Stimulated activated CD8-positive, alpha-beta memory T cell treated with anti-CD3 and anti-CD28 coated beads, Interleukin-15, amount 100 ng/mL, for 1 hour (primary cell): ENCODE measurements at regions not wholly inside any gene's neighbourhood (a gene's known extent, or its start where the extent isn't known, plus 50 kb on each side); places are given as distances from the start of the nearest gene placed in this dataset.

Experiments used
- DNase-seq: peaks from one replicate; pipeline ENCODE4 v3.0.0-alpha.2; 2020; ENCODE audit warnings: low read depth

- DNase-seq, result no peak
These were observed 157.2 kb upstream of the KAZN start for GRCh38 chr1:14441302-14441741.

DNA sequence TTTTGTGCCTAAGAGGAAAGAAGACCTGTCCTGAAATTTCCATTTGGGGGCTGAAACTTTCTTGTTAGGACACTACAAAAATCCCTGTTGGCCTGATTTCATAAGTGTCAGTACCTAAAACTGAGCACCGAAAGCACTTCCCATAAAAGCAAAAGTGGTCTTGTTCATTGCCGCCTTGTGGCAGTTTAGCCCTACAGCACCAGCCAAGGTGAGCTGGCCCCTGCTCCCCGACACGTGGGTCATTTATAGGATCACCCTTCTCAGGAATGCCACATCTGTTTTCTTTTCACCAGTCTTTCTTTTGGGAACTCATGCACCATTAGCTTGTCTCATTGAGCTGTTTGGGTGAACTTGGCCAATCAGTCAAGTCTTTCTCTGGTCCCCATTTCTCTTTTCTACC lies 155.8 kb upstream of the KAZN start:
- no peak for DNase-seq

DNA sequence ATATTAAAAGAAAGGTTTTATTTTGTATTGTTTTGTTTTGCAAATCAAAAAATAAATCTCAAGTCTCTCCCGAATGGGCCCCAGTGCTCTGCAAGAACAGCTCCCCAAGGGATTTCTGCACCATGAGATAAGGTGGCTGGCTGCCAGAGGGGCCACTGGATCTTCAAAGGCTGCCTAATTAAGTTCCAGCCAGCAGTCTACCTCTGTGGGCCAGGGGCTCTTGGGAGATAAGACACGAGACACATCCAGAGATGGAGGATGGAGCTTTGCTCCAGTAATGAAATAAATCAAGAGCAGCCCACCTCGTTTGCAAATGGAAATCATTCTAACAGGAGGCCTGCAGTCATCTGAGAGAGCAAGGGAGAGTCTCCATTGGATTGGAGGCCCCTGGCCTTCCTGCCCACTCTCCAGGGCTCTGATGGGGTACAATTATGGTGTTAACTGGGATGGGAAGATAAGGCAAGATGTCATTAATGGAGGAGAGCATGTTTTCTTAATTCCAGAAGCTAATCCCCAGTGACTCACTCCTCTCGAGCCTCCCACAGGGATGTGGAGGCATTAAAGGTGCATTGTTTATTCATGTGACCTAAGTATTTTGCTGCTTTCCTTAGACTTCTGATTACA lies 155.2 kb upstream of the KAZN start:
- DNase-seq, result no peak

- DNase-seq, result no peak
These were observed 147.3 kb upstream of the KAZN start for GRCh38 chr1:14451217-14451616.

GRCh38 chr1:14452551-14452950 lies 145.9 kb upstream of the KAZN start:
- no peak for DNase-seq

GRCh38 chr1:14460173-14460572 lies 138.3 kb upstream of the KAZN start:
- no peak for DNase-seq

DNA sequence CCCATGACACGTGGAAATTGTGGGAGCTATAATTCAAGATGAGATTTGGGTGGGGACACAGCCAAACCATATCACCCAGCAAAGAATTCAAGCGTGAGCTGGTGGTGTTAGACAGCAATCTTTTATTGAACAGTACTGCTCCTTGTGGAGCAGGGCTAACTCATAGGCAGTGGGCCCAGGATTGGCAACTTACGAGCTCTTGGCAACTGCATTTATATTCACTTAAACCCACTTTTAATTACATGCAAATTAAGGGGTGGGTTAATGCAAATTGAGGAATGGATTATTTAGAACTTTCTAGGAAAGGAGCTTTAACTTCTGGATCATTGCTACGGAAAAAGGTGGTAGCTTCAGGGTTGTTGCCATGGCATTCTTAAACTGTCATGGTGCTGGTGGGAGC lies 135.6 kb upstream of the KAZN start:
- DNase-seq, result no peak

DNA sequence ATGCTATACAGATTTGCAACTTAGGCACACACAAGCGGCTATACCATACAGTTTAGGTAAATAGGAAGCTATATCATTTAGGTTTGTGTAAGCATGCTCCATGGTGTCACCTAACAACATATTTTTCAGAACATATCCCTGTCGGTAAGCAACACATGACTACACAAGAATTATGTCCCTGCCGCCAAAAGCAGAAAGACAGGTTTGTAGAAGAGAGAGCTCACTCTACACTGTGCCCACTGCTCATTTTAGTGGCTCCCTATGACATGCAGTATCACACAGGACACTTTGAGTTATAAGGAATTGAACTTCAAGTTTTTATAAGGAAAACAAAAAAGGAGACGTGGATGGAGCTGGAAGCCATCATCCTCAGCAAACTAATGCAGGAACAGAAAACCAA lies 132.5 kb upstream of the KAZN start:
- no peak for DNase-seq

- no peak for DNase-seq
These were observed 131.4 kb upstream of the KAZN start for GRCh38 chr1:14467112-14467511.

GRCh38 chr1:14468751-14469150 lies 129.7 kb upstream of the KAZN start:
- DNase-seq, result no peak

GRCh38 chr1:14470802-14471201 lies 127.7 kb upstream of the KAZN start:
- no peak for DNase-seq

DNA sequence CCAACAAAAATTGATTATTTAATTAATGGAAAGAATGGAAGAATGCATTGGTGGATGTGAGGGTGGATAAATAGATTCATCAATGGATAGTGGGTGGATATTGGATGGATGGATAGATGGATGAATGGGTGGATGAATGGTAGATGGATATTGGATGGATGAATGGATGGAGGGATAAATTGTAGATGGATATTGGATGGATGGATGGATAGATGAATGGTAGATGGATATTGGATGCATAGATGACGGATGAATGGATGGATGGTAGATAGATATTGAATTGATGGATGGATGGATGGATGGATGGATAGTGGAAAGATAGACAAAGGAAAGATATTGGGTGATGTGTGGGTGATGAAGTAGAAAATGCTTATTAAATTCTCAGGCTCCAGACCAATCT lies 123.6 kb upstream of the KAZN start:
- no peak for DNase-seq

DNA sequence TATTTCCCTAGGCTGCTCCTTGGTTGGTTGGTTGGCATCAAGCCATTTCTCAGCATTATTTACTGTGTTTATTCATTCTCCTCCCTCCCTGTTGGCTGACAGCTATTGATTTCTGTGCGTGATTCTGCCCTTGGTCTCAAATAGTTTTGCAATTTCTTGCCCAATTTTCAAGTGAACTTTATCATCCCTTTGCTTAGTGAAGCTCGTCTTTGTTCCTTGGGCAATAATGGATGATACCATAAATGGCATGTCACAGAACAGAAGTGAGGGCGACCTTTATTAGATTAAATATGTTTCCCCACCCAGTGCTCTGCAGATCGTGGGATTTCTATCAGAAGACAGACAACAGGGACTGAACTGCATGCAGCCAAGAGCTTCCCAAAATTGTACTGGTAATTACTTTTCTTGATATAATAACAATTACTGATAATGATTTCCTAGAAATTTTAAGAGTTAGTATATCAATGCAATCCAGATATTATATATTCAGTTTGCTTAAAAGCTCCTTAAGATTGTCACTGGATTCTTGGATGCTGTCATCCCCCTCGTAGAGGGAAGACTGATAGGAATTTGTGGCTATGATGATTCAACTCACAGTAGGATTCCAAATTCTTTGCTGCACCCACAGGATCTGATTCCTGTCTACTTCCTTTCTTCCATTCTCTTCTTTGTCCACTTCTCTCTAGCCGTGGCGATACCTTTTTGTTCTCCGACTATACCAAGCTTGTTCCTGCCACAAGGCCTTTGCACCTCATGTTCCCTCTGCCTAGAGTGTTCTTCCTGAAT lies 122.1 kb upstream of the KAZN start:
- DNase-seq, result no peak

DNA sequence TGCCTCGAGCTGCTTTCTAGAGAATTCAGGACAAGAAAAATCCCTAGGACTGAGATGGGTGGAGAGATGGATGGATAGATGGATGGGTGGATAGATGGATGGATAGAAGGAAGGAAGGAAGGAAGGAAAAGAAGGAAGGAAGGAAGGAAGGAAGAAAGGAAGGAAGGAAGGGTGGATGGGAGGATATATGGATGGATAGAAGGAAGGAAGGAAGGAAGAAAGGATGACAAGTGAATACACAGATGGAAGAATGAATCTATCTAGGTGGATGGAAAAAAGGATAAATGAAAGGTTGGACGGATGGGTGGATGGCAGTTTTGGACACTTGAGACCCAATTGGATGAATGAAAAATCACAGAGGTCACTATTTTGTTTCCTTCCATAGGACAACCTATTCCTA lies 120.4 kb upstream of the KAZN start:
- DNase-seq, result no peak

- DNase-seq, result no peak
These were observed 118.6 kb upstream of the KAZN start for GRCh38 chr1:14479865-14480264.

DNA sequence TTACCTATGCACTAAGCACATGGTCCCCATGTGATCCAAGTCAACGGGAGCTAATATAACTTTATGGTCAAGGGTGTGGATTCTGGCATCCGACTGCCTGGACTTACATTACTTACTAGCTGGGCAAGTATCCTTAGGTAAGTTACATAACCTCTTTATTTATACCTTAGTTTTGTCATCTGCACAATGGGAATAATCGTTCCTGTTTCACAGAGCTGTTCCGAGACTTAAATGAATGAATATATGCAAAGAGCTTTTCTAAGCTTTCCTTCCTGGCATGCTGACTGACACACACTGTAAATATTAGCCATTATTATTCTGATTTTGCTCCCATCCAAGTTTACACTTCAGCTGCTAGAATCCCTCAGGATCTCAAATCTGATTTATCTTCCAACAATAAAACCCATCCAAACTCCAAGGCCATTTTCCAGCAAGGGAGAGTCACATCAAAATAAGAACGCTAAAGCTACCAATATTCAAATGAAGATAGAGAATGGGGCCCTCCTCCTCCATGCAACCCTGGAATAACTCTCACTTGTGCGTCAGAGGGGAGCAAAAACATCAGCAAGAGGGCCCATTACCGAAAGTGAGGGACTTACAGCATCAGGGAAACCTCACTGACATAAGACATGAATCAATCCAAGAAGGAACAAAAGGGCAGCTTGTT lies 115.6 kb upstream of the KAZN start:
- no peak for DNase-seq

DNA sequence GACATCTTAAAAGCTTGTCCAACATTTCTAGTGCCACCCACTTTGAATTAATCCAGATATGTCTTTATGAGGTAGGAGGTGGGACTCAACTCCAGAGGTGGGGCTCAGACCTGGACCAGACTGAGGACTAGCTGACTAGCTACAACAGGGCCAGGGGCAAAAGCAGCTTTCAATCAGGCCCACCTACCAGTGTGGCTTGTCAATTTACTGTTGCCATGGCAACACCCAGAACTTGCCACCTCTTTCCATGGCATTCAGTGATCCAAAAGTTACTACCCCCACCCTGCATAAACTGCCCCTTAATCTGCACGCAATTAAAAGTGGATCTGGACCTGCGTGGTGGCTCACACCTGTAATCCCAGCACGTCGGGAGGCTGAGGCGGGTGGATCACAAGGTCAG lies 113.2 kb upstream of the KAZN start:
- no peak for DNase-seq

GRCh38 chr1:14486401-14487201 lies 111.9 kb upstream of the KAZN start:
- DNase-seq, result no peak

- DNase-seq, result no peak
These were observed 110.8 kb upstream of the KAZN start for GRCh38 chr1:14487671-14488070.

DNA sequence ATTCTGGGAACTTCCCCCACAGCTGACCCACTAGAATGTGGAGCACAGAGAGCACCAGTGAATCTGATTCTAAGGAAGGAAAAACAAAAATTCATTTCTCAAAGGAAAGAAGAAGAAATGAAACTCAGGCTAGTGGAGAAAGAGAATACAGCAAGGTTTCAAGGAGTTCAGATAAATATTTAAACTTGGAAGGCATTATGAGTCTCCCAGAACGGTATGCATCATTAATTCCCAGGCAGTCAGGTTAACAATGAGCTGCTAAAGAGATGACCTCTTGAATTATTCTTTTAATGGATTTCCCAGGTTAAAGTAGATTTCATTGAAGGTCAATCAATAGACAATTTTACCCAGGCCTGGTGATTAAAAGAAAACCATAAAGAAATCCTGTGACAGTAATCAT lies 103.6 kb upstream of the KAZN start:
- no peak for DNase-seq

DNA sequence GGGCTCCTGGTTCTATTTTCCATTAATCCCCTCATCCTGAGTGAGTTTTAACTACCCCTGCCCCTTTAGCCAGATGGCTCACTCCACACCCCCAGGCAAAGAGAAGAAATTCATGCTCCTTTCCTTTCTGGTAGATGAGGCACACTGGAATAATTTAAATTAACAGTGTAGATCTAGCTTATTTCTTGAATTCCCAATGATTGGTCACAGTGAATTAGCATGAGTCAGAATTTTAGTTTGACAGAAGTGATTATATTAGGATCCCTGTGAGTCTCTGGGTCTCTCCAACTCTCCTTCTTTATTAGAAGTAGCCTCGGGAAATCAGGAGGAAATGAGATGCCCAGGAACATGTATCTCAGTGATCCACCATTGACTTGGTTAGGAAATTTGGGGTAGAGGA lies 103.1 kb upstream of the KAZN start:
- no peak for DNase-seq

- no peak for DNase-seq
These were observed 102.5 kb upstream of the KAZN start for GRCh38 chr1:14495996-14496395.

DNA sequence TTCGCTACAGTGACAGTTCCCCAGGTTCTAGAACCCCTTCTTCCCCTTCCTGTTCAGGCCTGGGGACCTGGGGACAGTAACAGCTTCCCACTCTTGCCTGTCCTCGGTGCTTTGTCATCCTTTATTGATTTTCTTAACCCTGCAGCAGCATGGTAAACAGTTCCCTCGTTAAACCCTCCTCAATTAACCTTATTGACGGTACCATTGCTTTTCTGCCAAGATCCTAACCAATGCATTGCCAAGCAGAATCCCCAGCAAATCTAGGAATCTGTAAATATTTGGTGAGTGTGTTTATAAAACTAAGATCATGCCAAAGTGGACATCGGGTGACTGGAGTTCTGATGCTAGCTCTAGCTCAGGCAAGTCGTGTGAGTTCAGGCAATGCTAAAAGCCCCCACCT lies 99.6 kb upstream of the KAZN start:
- DNase-seq, result no peak
